Fibroblast of lung (primary cell): ENCODE measurements at regions not wholly inside any gene's neighbourhood (a gene's known extent, or its start where the extent isn't known, plus 50 kb on each side); places are given as distances from the start of the nearest gene placed in this dataset.

Source experiments
- DNase-seq, 2 donors: peaks; one replicate each; pipeline versions ENCODE4 v3.0.0 to v3.0.0-alpha.2; 2010; ENCODE audit warnings: low read depth in 2 of 2
- H2AFZ ChIP-seq: 2 replicates; pipeline ENCODE4 v1.5.1; 2012; ENCODE audit warnings: low read length, control low read depth, inconsistent platforms
- H3K27ac ChIP-seq: 2 replicates; pipeline ENCODE4 v1.5.1; 2011; ENCODE audit warnings: low read length, control low read depth; ENCODE audit not compliant: insufficient read depth
- H3K27me3 ChIP-seq: 2 replicates; pipeline ENCODE4 v1.5.1; 2011; ENCODE audit warnings: mild to moderate bottlenecking, low read length; ENCODE audit not compliant: control insufficient read depth, insufficient read depth
- H3K36me3 ChIP-seq: 2 replicates; pipeline ENCODE4 v1.5.1; 2011; ENCODE audit warnings: low read length; ENCODE audit not compliant: control insufficient read depth, insufficient read depth
- H3K4me1 ChIP-seq: 2 replicates; pipeline ENCODE4 v1.5.1; 2011; ENCODE audit warnings: low read length; ENCODE audit not compliant: control insufficient read depth, insufficient read depth; ENCODE audit errors: extremely low read depth
- H3K4me2 ChIP-seq: 2 replicates; pipeline ENCODE4 v1.5.1; 2011; ENCODE audit warnings: low read length, control low read depth; ENCODE audit not compliant: insufficient read depth; ENCODE audit errors: extremely low read depth
- H3K4me3 ChIP-seq, 4 experiments: fragments of 200-600 bp in 1 of 4; sonication (generic) in 1 of 4; replicated peaks in 1 of 4; 2 replicates each; pipeline ENCODE4 v1.5.1; 2011 to 2016; ENCODE audit warnings: low read length in 4 of 4, low read depth in 3 of 4, mild to moderate bottlenecking in 3 of 4, control low read depth in 2 of 4, inconsistent platforms in 1 of 4, mixed read lengths in 1 of 4; ENCODE audit not compliant: insufficient read depth in 1 of 4; ENCODE audit errors: control extremely low read depth in 1 of 4
- H3K79me2 ChIP-seq: 2 replicates; pipeline ENCODE4 v1.5.1; 2012; ENCODE audit warnings: mild to moderate bottlenecking, low read length, inconsistent platforms; ENCODE audit not compliant: control insufficient read depth, insufficient read depth
- H3K9ac ChIP-seq: 2 replicates; pipeline ENCODE4 v1.5.1; 2011; ENCODE audit warnings: mild to moderate bottlenecking, low read length, control low read depth; ENCODE audit not compliant: insufficient read depth
- H3K9me3 ChIP-seq: 2 replicates; pipeline ENCODE4 v1.5.1; 2012; ENCODE audit warnings: low read depth, low read length; ENCODE audit not compliant: control insufficient read depth, insufficient read depth
- H4K20me1 ChIP-seq: 2 replicates; pipeline ENCODE4 v1.5.1; 2011; ENCODE audit warnings: low read length; ENCODE audit not compliant: control insufficient read depth, insufficient read depth; ENCODE audit errors: extremely low read depth
- CTCF ChIP-seq, 2 donors: IDR thresholded peaks in 1 of 2; conservative IDR thresholded peaks in 1 of 2; 1 replicate in 1 of 2; 2 replicates in 1 of 2; pipeline ENCODE4 v1.5.1; 2011 to 2012; ENCODE audit warnings: low read length in 2 of 2, control low read depth in 1 of 2, inconsistent platforms in 1 of 2, low read depth in 1 of 2, mild to moderate bottlenecking in 1 of 2
- EZH2 ChIP-seq: IDR thresholded peaks from 2 replicates; pipeline ENCODE4 v1.5.1; 2012; ENCODE audit warnings: low read length, control low read depth, mild to moderate bottlenecking; ENCODE audit errors: missing control alignments

- Histone ChIP-seq H3K36me3 (no peaks in the 10 kb centered on the region), H3K27ac (no peak overlapping the region), H3K4me2 (no peak overlapping the region), H3K4me3 (no peak overlapping the region), H4K20me1 (no peaks in the 10 kb centered on the region), H3K9me3 (no peaks in the 10 kb centered on the region), H3K4me1 (no peaks in the 10 kb centered on the region), H3K79me2 (no peaks in the 10 kb centered on the region), H3K9ac (no peak overlapping the region), H2AFZ (no peak overlapping the region), H3K27me3 (no peaks in the 10 kb centered on the region)
- TF ChIP-seq CTCF (conservative IDR thresholded peaks at IDR 0.05 in 1 of 2, IDR thresholded peaks at IDR 0.05 in 1 of 2; ENCODE audit: low read depth in 1 of 2, low read length in 2 of 2) (no peak), EZH2 (no peak)
- no peak for DNase-seq
These were observed 234.7 kb upstream of the GLI3 start for GRCh38 chr7:42471573-42472174.

- no peak for DNase-seq
- no peak overlapping the region for H3K27ac ChIP-seq
- no peak overlapping the region for H3K4me2 ChIP-seq
- no peak overlapping the region for H3K4me3 ChIP-seq
- H3K27me3 ChIP-seq: no peaks in the 10 kb centered on the region
- no peak overlapping the region for H2AFZ ChIP-seq
- TF ChIP-seq EZH2: no peak
- H4K20me1 ChIP-seq: no peaks in the 10 kb centered on the region
- no peaks in the 10 kb centered on the region for H3K79me2 ChIP-seq
- no peaks in the 10 kb centered on the region for H3K4me1 ChIP-seq
- no peaks in the 10 kb centered on the region for H3K36me3 ChIP-seq
- no peak overlapping the region for H3K9ac ChIP-seq
- no peaks in the 10 kb centered on the region for H3K9me3 ChIP-seq
These were observed 232.3 kb upstream of the GLI3 start for GRCh38 chr7:42469341-42469740.

- Histone ChIP-seq H3K79me2 (no peaks in the 10 kb centered on the region), H4K20me1 (no peaks in the 10 kb centered on the region), H3K9me3 (no peaks in the 10 kb centered on the region), H3K36me3 (no peaks in the 10 kb centered on the region), H3K9ac (no peak overlapping the region), H3K27ac (no peak overlapping the region), H3K4me2 (no peak overlapping the region), H3K4me1 (no peaks in the 10 kb centered on the region), H2AFZ (no peak overlapping the region), H3K27me3 (no peaks in the 10 kb centered on the region), H3K4me3 (no peak overlapping the region)
- TF ChIP-seq CTCF (conservative IDR thresholded peaks at IDR 0.05 in 1 of 2, IDR thresholded peaks at IDR 0.05 in 1 of 2; ENCODE audit: low read depth in 1 of 2, low read length in 2 of 2) (no peak), EZH2 (no peak)
- no peak for DNase-seq
These were observed 231.5 kb upstream of the GLI3 start for GRCh38 chr7:42468471-42468870.
